Ovary (tissue), 7 donors: ENCODE measurements at regions not wholly inside any gene's neighbourhood (a gene's known extent, or its start where the extent isn't known, plus 50 kb on each side); places are given as distances from the start of the nearest gene placed in this dataset.

Experiments
- DNase-seq, 5 donors: peaks; one replicate each; pipeline ENCODE4 v3.0.0-alpha.2; 2019 to 2020
- H3K27ac ChIP-seq, 2 donors: fragments of 200-600 bp; one replicate each; pipeline versions ENCODE4 v1.5.1 to v1.8.0; 2019 to 2022
- H3K27me3 ChIP-seq: fragments of 200-600 bp; one replicate; pipeline ENCODE4 v1.8.0; 2022
- H3K36me3 ChIP-seq: fragments of 200-600 bp; sonication (generic); one replicate; pipeline ENCODE4 v1.5.1; 2019
- H3K4me1 ChIP-seq: one replicate; pipeline ENCODE4 v1.8.1; 2013; ENCODE audit warnings: mild to moderate bottlenecking, moderate library complexity; ENCODE audit not compliant: insufficient read depth
- H3K4me3 ChIP-seq: fragments of 200-600 bp; sonication (generic); one replicate; pipeline ENCODE4 v1.5.1; 2017
- H3K9me3 ChIP-seq, 2 donors: fragments of 200-600 bp in 1 of 2; sonication (generic) in 1 of 2; one replicate each; pipeline versions ENCODE4 v1.5.1 to v1.8.1; 2013 to 2019; ENCODE audit warnings: mild to moderate bottlenecking in 1 of 2, moderate library complexity in 1 of 2
- EP300 ChIP-seq: sonication (generic); formaldehyde crosslinking; IDR thresholded peaks from one replicate; pipeline ENCODE4 v1.6.1; 2017; ENCODE audit warnings: antibody characterized with exemption
- POLR2A ChIP-seq: fragments of 450-650 bp; IDR thresholded peaks from one replicate; pipeline ENCODE4 v1.6.1; 2017; ENCODE audit warnings: antibody characterized with exemption, mild to moderate bottlenecking, moderate library complexity
- WGBS, 3 donors: extraction: QIAGEN DNeasy Blood & Tissue Kit in 1 of 3; methylation state at CpG; one replicate each; pipeline versions ENCODE4 v1.1.5 to v1.1.7; 2013 to 2017; 5-methylcytosine and 5-hydroxymethylcytosine counted together
- intact Hi-C, 4 donors: fragments of 100-400 bp; cut with DNase I; formaldehyde crosslinking; loops; one replicate each; pipeline versions ENCODE4 v1.11.0 to v1.15.1; 2022 to 2023
- TF ChIP-seq, protein P1 (sequence below), 3 donors: fragments of 450-650 bp in 2 of 3; fragments of 200-600 bp in 1 of 3; IDR thresholded peaks; one replicate each; pipeline versions ENCODE4 v1.5.1 to v1.8.0; 2016 to 2022; ENCODE audit warnings: antibody characterized with exemption in 3 of 3, mild to moderate bottlenecking in 1 of 3
- donor health status: DM: no; HTN: no; CAD: no; lungs with moderate emphysema.
- donor health status: DM: no; HTN: no; CAD: no.
- donor health status: Bipolar disorder and iron deficiency.
- donor health status: DM: no; HTN: no; CAD: no.
- donor health status: DM: yes; HTN: yes; CAD: no.

DNA sequence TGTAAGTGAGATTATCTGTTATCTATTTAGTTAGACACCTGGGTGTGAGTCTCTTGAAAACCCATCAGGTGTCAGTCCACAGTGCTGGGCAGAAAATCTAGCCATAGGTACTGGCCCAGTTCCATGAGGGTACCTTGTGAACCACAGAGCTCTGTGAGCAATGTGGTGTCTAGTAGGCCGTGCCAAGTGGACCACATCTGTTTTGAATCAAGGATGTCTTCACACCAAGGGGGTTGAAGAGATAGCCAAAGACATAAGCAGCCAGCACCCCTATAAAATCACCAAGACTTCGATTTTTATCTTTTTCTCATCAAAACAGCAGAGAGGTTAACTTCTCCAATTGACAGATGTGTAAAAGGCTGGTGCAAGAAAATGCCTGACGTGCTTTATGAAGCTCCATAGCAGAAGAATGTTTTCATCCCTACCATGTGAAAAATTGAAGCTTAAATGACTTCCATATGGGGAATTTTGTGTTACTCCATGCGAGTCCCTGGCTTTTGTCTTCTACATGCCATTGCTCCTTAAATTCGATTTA, 368.7 kb downstream of the HAO1 start:
- no peak overlapping the region for H3K27ac ChIP-seq
- no peaks in the 10 kb centered on the region for H3K36me3 ChIP-seq
- no peak for TF ChIP-seq EP300
- TF ChIP-seq, protein P1, sequence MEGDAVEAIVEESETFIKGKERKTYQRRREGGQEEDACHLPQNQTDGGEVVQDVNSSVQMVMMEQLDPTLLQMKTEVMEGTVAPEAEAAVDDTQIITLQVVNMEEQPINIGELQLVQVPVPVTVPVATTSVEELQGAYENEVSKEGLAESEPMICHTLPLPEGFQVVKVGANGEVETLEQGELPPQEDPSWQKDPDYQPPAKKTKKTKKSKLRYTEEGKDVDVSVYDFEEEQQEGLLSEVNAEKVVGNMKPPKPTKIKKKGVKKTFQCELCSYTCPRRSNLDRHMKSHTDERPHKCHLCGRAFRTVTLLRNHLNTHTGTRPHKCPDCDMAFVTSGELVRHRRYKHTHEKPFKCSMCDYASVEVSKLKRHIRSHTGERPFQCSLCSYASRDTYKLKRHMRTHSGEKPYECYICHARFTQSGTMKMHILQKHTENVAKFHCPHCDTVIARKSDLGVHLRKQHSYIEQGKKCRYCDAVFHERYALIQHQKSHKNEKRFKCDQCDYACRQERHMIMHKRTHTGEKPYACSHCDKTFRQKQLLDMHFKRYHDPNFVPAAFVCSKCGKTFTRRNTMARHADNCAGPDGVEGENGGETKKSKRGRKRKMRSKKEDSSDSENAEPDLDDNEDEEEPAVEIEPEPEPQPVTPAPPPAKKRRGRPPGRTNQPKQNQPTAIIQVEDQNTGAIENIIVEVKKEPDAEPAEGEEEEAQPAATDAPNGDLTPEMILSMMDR (IDR thresholded peaks at IDR 0.05): no peak
- TF ChIP-seq POLR2A: no peak
- no peak overlapping the region for H3K4me3 ChIP-seq
- DNase-seq: no peak
- no peaks in the 10 kb centered on the region for H3K4me1 ChIP-seq
- WGBS, 3 donors: 62 to 75% (median 67%) methylated on average over 5 of the region's 5 CpGs
- H3K27me3 ChIP-seq: no peaks in the 10 kb centered on the region
- H3K9me3 ChIP-seq: no peaks in the 10 kb centered on the region
- intact Hi-C loops: no loop called here

- intact Hi-C loops: no loop called here
- H3K9me3 ChIP-seq: no peaks in the 10 kb centered on the region
- no peak overlapping the region for H3K27ac ChIP-seq
- no peak overlapping the region for H3K4me3 ChIP-seq
- H3K36me3 ChIP-seq: no peaks in the 10 kb centered on the region
- 56 to 75% (median 69%) methylated on average over 3 of the region's 3 CpGs for WGBS, 3 donors
- no peaks in the 10 kb centered on the region for H3K27me3 ChIP-seq
- DNase-seq: no peak
- no peak for TF ChIP-seq EP300
- TF ChIP-seq, protein P1 (IDR thresholded peaks at IDR 0.05): no peak
- TF ChIP-seq POLR2A: no peak
- no peaks in the 10 kb centered on the region for H3K4me1 ChIP-seq
Measured at GRCh38 chr20:7579888-7580287, 360.4 kb downstream of the HAO1 start.

DNA sequence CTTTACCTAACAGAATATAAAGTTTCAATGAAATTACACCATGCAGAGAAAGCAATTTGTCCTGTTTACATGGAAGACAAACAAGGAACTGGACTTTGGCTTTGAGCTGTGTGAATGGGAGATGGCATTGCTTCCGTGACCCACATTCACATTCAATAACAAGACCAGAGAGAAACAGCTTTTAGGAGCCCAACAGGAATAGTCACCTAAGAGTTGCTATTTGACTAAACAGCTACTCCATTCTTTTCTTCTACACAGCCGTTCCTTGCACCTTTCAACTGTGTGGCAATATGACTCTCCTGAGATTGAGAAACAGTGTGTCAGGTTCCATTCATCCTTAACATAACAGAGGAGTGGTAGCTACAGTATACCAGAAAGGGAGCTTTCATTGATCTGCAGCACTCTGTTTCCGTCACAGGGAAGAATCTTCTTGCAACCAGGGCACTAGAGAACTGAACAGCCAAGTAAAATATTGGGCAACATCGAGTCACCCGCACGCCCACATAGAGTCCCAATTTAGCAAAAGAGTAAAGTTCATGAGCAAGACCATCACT, 355.1 kb downstream of the HAO1 start:
- Histone ChIP-seq H3K4me1 (no peaks in the 10 kb centered on the region), H3K27me3 (no peaks in the 10 kb centered on the region), H3K9me3 (no peaks in the 10 kb centered on the region), H3K27ac (no peak overlapping the region), H3K4me3 (no peak overlapping the region), H3K36me3 (no peaks in the 10 kb centered on the region)
- no peak for DNase-seq
- no peak for TF ChIP-seq EP300
- TF ChIP-seq POLR2A: no peak
- TF ChIP-seq, protein P1 (IDR thresholded peaks at IDR 0.05): no peak
- intact Hi-C loops: no loop called here
- WGBS, 3 donors: 78 to 89% (median 88%) methylated on average over 6 of the region's 6 CpGs

- TF ChIP-seq POLR2A: no peak
- TF ChIP-seq EP300: no peak
- TF ChIP-seq, protein P1 (IDR thresholded peaks at IDR 0.05): no peak
- H3K27ac ChIP-seq: no peak overlapping the region
- H3K4me3 ChIP-seq: no peak overlapping the region
- H3K9me3 ChIP-seq: no peaks in the 10 kb centered on the region
- intact Hi-C loops: no loop called here
- 62 to 73% (median 64%) methylated on average over 1 of the region's 1 CpG for WGBS, 3 donors
- H3K27me3 ChIP-seq: no peaks in the 10 kb centered on the region
- no peaks in the 10 kb centered on the region for H3K36me3 ChIP-seq
- H3K4me1 ChIP-seq: no peaks in the 10 kb centered on the region
- no peak for DNase-seq
Measured at GRCh38 chr20:7586481-7586880, 353.8 kb downstream of the HAO1 start.
